Suppressor macrophage treated with lipopolysaccharide for 4 hours (primary cell): ENCODE measurements at regions not wholly inside any gene's neighbourhood (a gene's known extent, or its start where the extent isn't known, plus 50 kb on each side); places are given as distances from the start of the nearest gene placed in this dataset.
A peak's percentile ranks its signal among the peaks of the same experiment; 100 is the strongest.

Source experiments
- DNase-seq: peaks from one replicate; pipeline ENCODE4 v3.0.0-alpha.2; 2020

- DNase-seq = no peak
Observed at GRCh38 chr1:36717431-36717830, 234.7 kb upstream of the CSF3R start.

- DNase-seq = no peak
Observed at GRCh38 chr1:36715797-36716196, 233.1 kb upstream of the CSF3R start.

- no peak for DNase-seq
Observed at GRCh38 chr1:36714301-36714700, 231.6 kb upstream of the CSF3R start.

- no peak for DNase-seq
Observed at GRCh38 chr1:36711480-36711879, 228.8 kb upstream of the CSF3R start.

- DNase-seq = no peak
Observed at GRCh38 chr1:36710951-36711350, 228.2 kb upstream of the CSF3R start.

- DNase-seq = no peak
Observed at GRCh38 chr1:36709869-36710481, 227.3 kb upstream of the CSF3R start.

- DNase-seq = no peak
Observed at GRCh38 chr1:36708587-36708986, 225.9 kb upstream of the CSF3R start.

GRCh38 chr1:36707221-36707620, 224.5 kb upstream of the CSF3R start:
- DNase-seq = no peak

GRCh38 chr1:36706416-36706815, 223.7 kb upstream of the CSF3R start:
- no peak for DNase-seq

GRCh38 chr1:36705629-36706028, 222.9 kb upstream of the CSF3R start:
- no peak for DNase-seq

- DNase-seq = peak; percentile 78
Observed at GRCh38 chr1:36703526-36704208, 221.0 kb upstream of the CSF3R start.

GRCh38 chr1:36702963-36703362, 220.2 kb upstream of the CSF3R start:
- no peak for DNase-seq

GRCh38 chr1:36699113-36699911, 216.6 kb upstream of the CSF3R start:
- no peak for DNase-seq

- no peak for DNase-seq
Observed at GRCh38 chr1:36697836-36698605, 215.3 kb upstream of the CSF3R start.

GRCh38 chr1:36696261-36696940, 213.7 kb upstream of the CSF3R start:
- no peak for DNase-seq

GRCh38 chr1:36693603-36694002, 210.9 kb upstream of the CSF3R start:
- no peak for DNase-seq

- DNase-seq = no peak
Observed at GRCh38 chr1:36693161-36693525, 210.4 kb upstream of the CSF3R start.

- DNase-seq = no peak
Observed at GRCh38 chr1:36692465-36693160, 209.9 kb upstream of the CSF3R start.

GRCh38 chr1:36691374-36691773, 208.7 kb upstream of the CSF3R start:
- DNase-seq = no peak

GRCh38 chr1:36689992-36690391, 207.3 kb upstream of the CSF3R start:
- DNase-seq = no peak

GRCh38 chr1:36687312-36687711, 204.6 kb upstream of the CSF3R start:
- DNase-seq = no peak

GRCh38 chr1:36675931-36676562, 193.3 kb upstream of the CSF3R start:
- DNase-seq = no peak
